ENCODE measurements at regions not wholly inside any gene's neighbourhood (a gene's known extent, or its start where the extent isn't known, plus 50 kb on each side); places are given as distances from the start of the nearest gene placed in this dataset.

GRCh38 chr2:215712219-215712868, 276.5 kb upstream of the FN1 start:
- no peak for DNase-seq
- in situ Hi-C loops (cut with MboI; ENCODE audit: low pct_unique_long_range_greater_than_20kb, low sequenced_read_pairs), result no loop called here

- DNase-seq, result no peak
- in situ Hi-C loops (cut with MboI; ENCODE audit: low pct_unique_long_range_greater_than_20kb, low sequenced_read_pairs), result no loop called here
Observed at GRCh38 chr2:215711471-215712034, 275.7 kb upstream of the FN1 start.

- in situ Hi-C loops (cut with MboI; ENCODE audit: low pct_unique_long_range_greater_than_20kb, low sequenced_read_pairs), result no loop called here
- no peak for DNase-seq
Observed at GRCh38 chr2:215707608-215708007, 271.7 kb upstream of the FN1 start.

GRCh38 chr2:215705771-215706361, 270.0 kb upstream of the FN1 start:
- in situ Hi-C loops (cut with MboI; ENCODE audit: low pct_unique_long_range_greater_than_20kb, low sequenced_read_pairs), result no loop called here
- no peak for DNase-seq

- in situ Hi-C loops (cut with MboI; ENCODE audit: low pct_unique_long_range_greater_than_20kb, low sequenced_read_pairs), result no loop called here
- DNase-seq, result no peak
Observed at GRCh38 chr2:215705281-215705680, 269.4 kb upstream of the FN1 start.

- DNase-seq, result no peak
- in situ Hi-C loops (cut with MboI; ENCODE audit: low pct_unique_long_range_greater_than_20kb, low sequenced_read_pairs), result no loop called here
Observed at GRCh38 chr2:215702116-215702902, 266.4 kb upstream of the FN1 start.

GRCh38 chr2:215699700-215700538, 264.1 kb upstream of the FN1 start:
- in situ Hi-C loops (cut with MboI; ENCODE audit: low pct_unique_long_range_greater_than_20kb, low sequenced_read_pairs), result no loop called here
- no peak for DNase-seq

GRCh38 chr2:215699018-215699417, 263.1 kb upstream of the FN1 start:
- in situ Hi-C loops (cut with MboI; ENCODE audit: low pct_unique_long_range_greater_than_20kb, low sequenced_read_pairs), result no loop called here
- no peak for DNase-seq

GRCh38 chr2:215698566-215698965, 262.7 kb upstream of the FN1 start:
- in situ Hi-C loops (cut with MboI; ENCODE audit: low pct_unique_long_range_greater_than_20kb, low sequenced_read_pairs), result no loop called here
- no peak for DNase-seq

- DNase-seq, result no peak
- in situ Hi-C loops (cut with MboI; ENCODE audit: low pct_unique_long_range_greater_than_20kb, low sequenced_read_pairs), result no loop called here
Observed at GRCh38 chr2:215697496-215697895, 261.6 kb upstream of the FN1 start.

- in situ Hi-C loops (cut with MboI; ENCODE audit: low pct_unique_long_range_greater_than_20kb, low sequenced_read_pairs), result no loop called here
- DNase-seq, result no peak
Observed at GRCh38 chr2:215697003-215697402, 261.1 kb upstream of the FN1 start.

- DNase-seq, result no peak
- in situ Hi-C loops (cut with MboI; ENCODE audit: low pct_unique_long_range_greater_than_20kb, low sequenced_read_pairs), result no loop called here
Observed at GRCh38 chr2:215695861-215696260, 260.0 kb upstream of the FN1 start.

GRCh38 chr2:215693999-215694580, 258.2 kb upstream of the FN1 start:
- in situ Hi-C loops (cut with MboI; ENCODE audit: low pct_unique_long_range_greater_than_20kb, low sequenced_read_pairs), result no loop called here
- no peak for DNase-seq

GRCh38 chr2:215693193-215693998, 257.5 kb upstream of the FN1 start:
- no peak for DNase-seq
- in situ Hi-C loops (cut with MboI; ENCODE audit: low pct_unique_long_range_greater_than_20kb, low sequenced_read_pairs), result no loop called here

GRCh38 chr2:215692387-215693079, 256.7 kb upstream of the FN1 start:
- DNase-seq, result no peak
- in situ Hi-C loops (cut with MboI; ENCODE audit: low pct_unique_long_range_greater_than_20kb, low sequenced_read_pairs), result no loop called here

GRCh38 chr2:215691346-215691745, 255.5 kb upstream of the FN1 start:
- no peak for DNase-seq
- in situ Hi-C loops (cut with MboI; ENCODE audit: low pct_unique_long_range_greater_than_20kb, low sequenced_read_pairs), result no loop called here

- in situ Hi-C loops (cut with MboI; ENCODE audit: low pct_unique_long_range_greater_than_20kb, low sequenced_read_pairs), result no loop called here
- no peak for DNase-seq
Observed at GRCh38 chr2:215687149-215688031, 251.5 kb upstream of the FN1 start.
